Heart left ventricle (tissue), 13 donors: ENCODE measurements at regions not wholly inside any gene's neighbourhood (a gene's known extent, or its start where the extent isn't known, plus 50 kb on each side); places are given as distances from the start of the nearest gene placed in this dataset.

Experiments used
- POLR2A ChIP-seq, 2 donors: fragments of 450-650 bp; IDR thresholded peaks; one replicate each; pipeline ENCODE4 v1.6.1; 2017; ENCODE audit warnings: antibody characterized with exemption in 2 of 2, mild to moderate bottlenecking in 2 of 2, moderate library complexity in 2 of 2
- TF ChIP-seq, protein P1 (sequence below), 12 donors: fragments of 200-600 bp; sonication (generic) in 4 of 12; IDR thresholded peaks; one replicate each; pipeline versions ENCODE4 v1.5.0 to v1.8.0; 2018 to 2022; ENCODE audit warnings: antibody characterized with exemption in 12 of 12, mild to moderate bottlenecking in 5 of 12
- donor health status: ischemic (EF 13 %, LVEDD 7.1; RV severe dilation, severe dysfunction).
- donor health status: DM: no; HTN: yes; CAD: no.
- donor health status: DM: no; HTN: no; CAD: no.
- donor health status: ischemic (EF 25% LVEDD 6.9; RV normal size, moderate dysfunction).
- donor health status: ischemic (EF 25% LVEDD 5.7; RV mildly dilated, moderate dysfunction).
- donor health status: ischemic (EF 35%, LVEDD 5.7; RV mildly dilated, moderate dysfunction).
- donor health status: nonischemic (EF 11% LVEDD 7.7; RV severe dilation, severe dysfunction).
- donor health status: DM: yes; HTN: yes; CAD: no.
- donor health status: PGD.
- donor health status: ischemic (EF 29% LVEDD 5.4; RV normal size, mild dysfunction).
- donor health status: nonischemic (EF 23%, LVEDD 6.1; RV moderate dilation, normal function).

DNA sequence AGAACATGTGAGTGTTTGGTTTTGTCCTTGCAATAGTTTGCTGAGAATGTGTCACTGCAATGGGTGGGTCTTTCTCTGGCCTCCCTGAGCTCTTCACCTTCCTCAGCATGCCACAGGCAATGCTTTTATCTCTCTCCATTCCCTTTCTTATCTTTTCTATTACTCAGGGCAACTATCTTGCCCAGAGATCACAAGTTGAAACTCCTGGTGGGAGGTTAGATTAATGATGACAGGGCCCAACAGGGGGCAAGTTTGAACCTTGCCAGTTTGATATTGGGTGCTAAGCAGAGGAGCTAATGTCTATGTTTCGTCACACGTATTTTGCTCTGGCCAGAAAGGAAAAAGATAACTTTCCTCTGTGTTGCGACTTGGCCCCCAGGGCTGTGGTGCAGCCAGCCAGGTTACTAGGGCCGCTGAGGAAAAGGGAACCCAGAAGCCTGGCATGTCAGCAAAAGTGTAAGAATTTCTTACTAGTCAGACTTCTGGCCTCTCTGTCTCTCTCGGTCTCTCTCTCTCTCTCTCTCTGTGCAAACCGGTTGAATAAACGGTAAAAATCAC is 299.3 kb upstream of the POU5F2 start:
- TF ChIP-seq, protein P1, sequence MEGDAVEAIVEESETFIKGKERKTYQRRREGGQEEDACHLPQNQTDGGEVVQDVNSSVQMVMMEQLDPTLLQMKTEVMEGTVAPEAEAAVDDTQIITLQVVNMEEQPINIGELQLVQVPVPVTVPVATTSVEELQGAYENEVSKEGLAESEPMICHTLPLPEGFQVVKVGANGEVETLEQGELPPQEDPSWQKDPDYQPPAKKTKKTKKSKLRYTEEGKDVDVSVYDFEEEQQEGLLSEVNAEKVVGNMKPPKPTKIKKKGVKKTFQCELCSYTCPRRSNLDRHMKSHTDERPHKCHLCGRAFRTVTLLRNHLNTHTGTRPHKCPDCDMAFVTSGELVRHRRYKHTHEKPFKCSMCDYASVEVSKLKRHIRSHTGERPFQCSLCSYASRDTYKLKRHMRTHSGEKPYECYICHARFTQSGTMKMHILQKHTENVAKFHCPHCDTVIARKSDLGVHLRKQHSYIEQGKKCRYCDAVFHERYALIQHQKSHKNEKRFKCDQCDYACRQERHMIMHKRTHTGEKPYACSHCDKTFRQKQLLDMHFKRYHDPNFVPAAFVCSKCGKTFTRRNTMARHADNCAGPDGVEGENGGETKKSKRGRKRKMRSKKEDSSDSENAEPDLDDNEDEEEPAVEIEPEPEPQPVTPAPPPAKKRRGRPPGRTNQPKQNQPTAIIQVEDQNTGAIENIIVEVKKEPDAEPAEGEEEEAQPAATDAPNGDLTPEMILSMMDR (IDR thresholded peaks at IDR 0.05), result no peak
- no peak for TF ChIP-seq POLR2A (IDR thresholded peaks at IDR 0.05)
